ENCODE measurements at regions not wholly inside any gene's neighbourhood (a gene's known extent, or its start where the extent isn't known, plus 50 kb on each side); places are given as distances from the start of the nearest gene placed in this dataset.

- TF ChIP-seq CTCF (IDR thresholded peaks at IDR 0.05) (no peak), POLR2A (IDR thresholded peaks at IDR 0.05) (no peak), EP300 (IDR thresholded peaks at IDR 0.05) (no peak), POLR2AphosphoS5 (IDR thresholded peaks at IDR 0.05) (no peak)
Observed at GRCh38 chr18:55868909-55869308, 280.9 kb upstream of the TCF4 start.
